Mesenchymal stem cell (in vitro differentiated cells and primary cell): ENCODE measurements at regions not wholly inside any gene's neighbourhood (a gene's known extent, or its start where the extent isn't known, plus 50 kb on each side); places are given as distances from the start of the nearest gene placed in this dataset.

Experiments
- DNase-seq: peaks from one replicate; pipeline ENCODE4 v3.0.0-alpha.2; 2013
- H2AFZ ChIP-seq: one replicate; pipeline ENCODE4 v1.6.1; 2013; ENCODE audit warnings: low read depth, mild to moderate bottlenecking, control low read depth, inconsistent platforms, low read length, moderate library complexity
- H2AK5ac ChIP-seq: 2 replicates; pipeline ENCODE4 v1.6.1; 2013; ENCODE audit warnings: low read length, moderate library complexity, mild to moderate bottlenecking, inconsistent platforms; ENCODE audit not compliant: severe bottlenecking
- H2BK120ac ChIP-seq: one replicate; pipeline ENCODE4 v1.6.1; 2013; ENCODE audit warnings: low read depth, mild to moderate bottlenecking, inconsistent platforms, low read length, moderate library complexity
- H2BK12ac ChIP-seq, 2 experiments: one replicate each; pipeline ENCODE4 v1.6.1; 2013; ENCODE audit warnings: inconsistent platforms in 2 of 2, low read length in 2 of 2, mild to moderate bottlenecking in 2 of 2, moderate library complexity in 2 of 2, control low read depth in 1 of 2
- H2BK15ac ChIP-seq: one replicate; pipeline ENCODE4 v1.6.1; 2013; ENCODE audit warnings: mild to moderate bottlenecking, low read depth, inconsistent platforms; ENCODE audit not compliant: poor library complexity, severe bottlenecking
- H2BK5ac ChIP-seq: 2 replicates; pipeline ENCODE4 v1.6.1; 2013; ENCODE audit warnings: low read depth, mild to moderate bottlenecking, low read length, control low read depth, inconsistent platforms; ENCODE audit not compliant: poor library complexity, severe bottlenecking
- H3K14ac ChIP-seq, 2 experiments: one replicate each; pipeline ENCODE4 v1.6.1; 2013; ENCODE audit warnings: inconsistent platforms in 2 of 2, low read length in 2 of 2, control low read depth in 1 of 2, mild to moderate bottlenecking in 1 of 2, moderate library complexity in 1 of 2
- H3K18ac ChIP-seq, 2 experiments: one replicate each; pipeline ENCODE4 v1.6.1; 2013; ENCODE audit warnings: inconsistent platforms in 2 of 2, low read length in 2 of 2, control low read depth in 1 of 2, low read depth in 1 of 2, mild to moderate bottlenecking in 1 of 2
- H3K23ac ChIP-seq, 2 experiments: one replicate each; pipeline ENCODE4 v1.6.1; 2013; ENCODE audit warnings: inconsistent platforms in 2 of 2, low read length in 2 of 2, mild to moderate bottlenecking in 2 of 2, moderate library complexity in 2 of 2, control low read depth in 1 of 2
- H3K27ac ChIP-seq: 2 replicates; pipeline ENCODE4 v1.5.1; 2013; ENCODE audit warnings: mild to moderate bottlenecking, moderate library complexity, low read length, control low read depth, inconsistent platforms; ENCODE audit not compliant: poor library complexity, severe bottlenecking
- H3K27me3 ChIP-seq, 2 experiments: 2 replicates each; pipeline versions ENCODE4 v1.6.1 to v1.7.0; 2013; ENCODE audit warnings: low read length in 2 of 2, mild to moderate bottlenecking in 2 of 2, moderate library complexity in 2 of 2, control low read depth in 1 of 2, inconsistent platforms in 1 of 2; ENCODE audit not compliant: control insufficient read depth in 1 of 2, insufficient read depth in 1 of 2
- H3K36me3 ChIP-seq, 2 experiments: 2 replicates each; pipeline versions ENCODE4 v1.6.1 to v1.7.0; 2013; ENCODE audit warnings: low read length in 2 of 2, control low read depth in 1 of 2, inconsistent platforms in 1 of 2, low read depth in 1 of 2, mild to moderate bottlenecking in 1 of 2; ENCODE audit not compliant: insufficient read depth in 2 of 2, control insufficient read depth in 1 of 2
- H3K4ac ChIP-seq, 2 experiments: one replicate each; pipeline ENCODE4 v1.6.1; 2013; ENCODE audit warnings: inconsistent platforms in 2 of 2, low read length in 2 of 2, mild to moderate bottlenecking in 2 of 2, moderate library complexity in 2 of 2, control low read depth in 1 of 2, low read depth in 1 of 2
- H3K4me1 ChIP-seq: 2 replicates; pipeline ENCODE4 v1.6.1; 2013; ENCODE audit warnings: low read depth, low read length, control low read depth; ENCODE audit not compliant: control insufficient read depth, insufficient read depth
- H3K4me2 ChIP-seq: 2 replicates; pipeline ENCODE4 v1.6.1; 2013; ENCODE audit warnings: low read length, mild to moderate bottlenecking, inconsistent platforms; ENCODE audit not compliant: poor library complexity, severe bottlenecking
- H3K4me3 ChIP-seq, 2 experiments: 2 replicates each; pipeline versions ENCODE4 v1.5.1 to v1.7.0; 2013; ENCODE audit warnings: low read length in 2 of 2, mild to moderate bottlenecking in 2 of 2, control low read depth in 1 of 2, low read depth in 1 of 2; ENCODE audit not compliant: insufficient read depth in 1 of 2
- H3K79me1 ChIP-seq: replicated peaks from 2 replicates; pipeline ENCODE4 v1.6.1; 2013; ENCODE audit warnings: mild to moderate bottlenecking, control low read depth, low read length, inconsistent platforms; ENCODE audit not compliant: poor library complexity, severe bottlenecking
- H3K9ac ChIP-seq: 2 replicates; pipeline ENCODE4 v1.7.0; 2013; ENCODE audit warnings: mild to moderate bottlenecking, low read length, moderate library complexity
- H3K9me3 ChIP-seq: 2 replicates; pipeline ENCODE4 v1.7.0; 2013; ENCODE audit warnings: mild to moderate bottlenecking, low read length; ENCODE audit not compliant: control insufficient read depth
- H4K8ac ChIP-seq: one replicate; pipeline ENCODE4 v1.6.1; 2013; ENCODE audit warnings: inconsistent platforms, mild to moderate bottlenecking, low read length, moderate library complexity
- H4K91ac ChIP-seq: one replicate; pipeline ENCODE4 v1.6.1; 2013; ENCODE audit warnings: mild to moderate bottlenecking, low read length, inconsistent platforms
- WGBS: methylation state at CpG from one replicate; pipeline ENCODE4 v1.1.7; 2013; ENCODE audit warnings: mixed read lengths; 5-methylcytosine and 5-hydroxymethylcytosine counted together

DNA sequence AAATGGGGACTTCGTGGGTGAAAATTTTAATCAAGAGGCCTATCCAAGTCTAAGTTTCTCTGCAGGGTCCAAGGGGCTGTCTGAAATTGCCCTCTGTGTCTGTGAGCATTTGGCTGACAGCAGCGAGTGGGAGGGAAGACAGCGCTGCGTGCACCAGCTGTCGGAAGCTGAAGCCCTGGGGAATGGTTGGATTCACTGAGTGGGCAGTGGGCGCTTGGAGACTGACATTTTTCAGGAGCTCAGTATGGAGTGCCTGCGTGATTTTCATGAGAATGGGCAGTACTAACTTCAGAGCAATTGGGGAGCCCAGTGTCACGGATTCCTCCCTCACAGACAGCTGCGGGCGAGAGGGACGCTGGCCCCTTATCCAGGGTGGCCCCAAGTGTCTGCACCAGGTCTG is 388.8 kb upstream of the B3GAT1 start:
- H2AK5ac ChIP-seq, result no peak overlapping the region
- H3K4me3 ChIP-seq, result no peak overlapping the region
- no peak overlapping the region for H3K9ac ChIP-seq
- H2BK120ac ChIP-seq, result no peak overlapping the region
- no peak overlapping the region for H4K8ac ChIP-seq
- no peaks in the 10 kb centered on the region for H3K4me1 ChIP-seq
- H3K4ac ChIP-seq, result no peak overlapping the region
- no peak overlapping the region for H2BK5ac ChIP-seq
- no peak overlapping the region for H3K27ac ChIP-seq
- no peaks in the 10 kb centered on the region for H3K9me3 ChIP-seq
- DNase-seq, result no peak
- H3K79me1 ChIP-seq, result no peaks in the 10 kb centered on the region
- H3K27me3 ChIP-seq, result peaks cover 0 to 3% of the 10 kb centered on the region in 2 experiments
- H3K18ac ChIP-seq, result no peak overlapping the region
- no peak overlapping the region for H4K91ac ChIP-seq
- H3K4me2 ChIP-seq, result no peak overlapping the region
- H2AFZ ChIP-seq, result no peak overlapping the region
- no peak overlapping the region for H3K14ac ChIP-seq
- H3K23ac ChIP-seq, result no peak overlapping the region
- H3K36me3 ChIP-seq, result no peaks in the 10 kb centered on the region
- H2BK15ac ChIP-seq, result no peak overlapping the region
- 77% methylated on average over 11 of the region's 11 CpGs for WGBS
- no peak overlapping the region for H2BK12ac ChIP-seq

DNA sequence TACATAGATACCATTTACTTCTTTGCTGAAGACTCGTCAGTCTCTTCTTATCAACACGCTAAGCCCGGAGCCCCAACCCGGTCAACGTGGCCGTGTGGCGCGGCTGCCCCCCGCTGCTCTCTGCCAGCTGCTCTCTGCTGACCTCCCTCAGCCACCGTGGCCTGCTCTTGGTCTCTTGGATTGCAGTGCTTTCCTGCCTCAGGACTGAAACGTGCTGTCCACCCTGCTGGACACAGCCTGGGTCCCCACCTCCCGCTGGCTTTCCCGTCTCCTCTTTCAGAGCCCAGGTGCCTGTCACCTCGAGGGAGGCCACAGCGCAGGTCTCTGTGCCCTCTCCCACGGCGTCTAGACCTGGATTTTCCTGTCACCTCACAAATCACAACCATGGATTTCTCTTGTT is 388.1 kb upstream of the B3GAT1 start:
- Histone ChIP-seq H3K4me1 (no peaks in the 10 kb centered on the region), H3K36me3 (no peaks in the 10 kb centered on the region), H3K9ac (no peak overlapping the region), H3K27ac (no peak overlapping the region), H2BK15ac (no peak overlapping the region), H2BK5ac (no peak overlapping the region), H3K4me2 (no peak overlapping the region), H4K8ac (no peak overlapping the region), H3K4me3 (no peak overlapping the region), H3K18ac (no peak overlapping the region), H3K14ac (no peak overlapping the region), H2BK12ac (no peak overlapping the region), H3K4ac (no peak overlapping the region), H3K23ac (no peak overlapping the region), H3K27me3 (peaks cover 0 to 3% of the 10 kb centered on the region in 2 experiments), H4K91ac (no peak overlapping the region), H3K79me1 (no peaks in the 10 kb centered on the region), H2BK120ac (no peak overlapping the region), H3K9me3 (no peaks in the 10 kb centered on the region), H2AK5ac (no peak overlapping the region), H2AFZ (no peak overlapping the region)
- WGBS, result 77% methylated on average over 14 of the region's 17 CpGs
- DNase-seq, result no peak

DNA sequence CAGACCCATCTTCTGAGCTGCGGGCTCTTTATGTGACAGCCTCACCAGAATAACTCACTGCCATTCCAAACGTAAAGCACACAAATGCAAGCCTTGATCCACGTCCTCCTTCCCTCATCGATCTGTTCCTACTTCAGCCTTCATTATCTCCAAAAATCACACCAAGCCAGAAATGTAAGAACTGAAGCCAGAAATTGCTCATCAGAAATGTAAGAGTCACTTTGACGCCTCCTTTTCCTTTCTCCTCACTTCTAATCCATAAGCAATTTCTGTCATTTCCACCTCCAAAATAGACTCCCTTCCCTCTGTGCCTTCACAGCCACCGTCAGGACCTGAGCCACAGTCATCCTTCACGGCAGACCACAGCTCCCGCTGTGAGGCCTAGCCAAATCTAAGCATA is 387.3 kb upstream of the B3GAT1 start:
- no peak overlapping the region for H2BK5ac ChIP-seq
- H3K27me3 ChIP-seq, result peaks cover 0 to 3% of the 10 kb centered on the region in 2 experiments
- H4K8ac ChIP-seq, result no peak overlapping the region
- no peak overlapping the region for H2AFZ ChIP-seq
- H2BK12ac ChIP-seq, result no peak overlapping the region
- H3K23ac ChIP-seq, result no peak overlapping the region
- H3K14ac ChIP-seq, result no peak overlapping the region
- no peak overlapping the region for H4K91ac ChIP-seq
- no peak for DNase-seq
- H3K79me1 ChIP-seq, result no peaks in the 10 kb centered on the region
- H2AK5ac ChIP-seq, result no peak overlapping the region
- H3K4me2 ChIP-seq, result no peak overlapping the region
- no peaks in the 10 kb centered on the region for H3K9me3 ChIP-seq
- no peak overlapping the region for H2BK15ac ChIP-seq
- H3K4me3 ChIP-seq, result no peak overlapping the region
- 74% methylated on average over 8 of the region's 8 CpGs for WGBS
- no peaks in the 10 kb centered on the region for H3K36me3 ChIP-seq
- no peaks in the 10 kb centered on the region for H3K4me1 ChIP-seq
- no peak overlapping the region for H3K27ac ChIP-seq
- no peak overlapping the region for H3K9ac ChIP-seq
- H2BK120ac ChIP-seq, result no peak overlapping the region
- H3K4ac ChIP-seq, result no peak overlapping the region
- H3K18ac ChIP-seq, result no peak overlapping the region

DNA sequence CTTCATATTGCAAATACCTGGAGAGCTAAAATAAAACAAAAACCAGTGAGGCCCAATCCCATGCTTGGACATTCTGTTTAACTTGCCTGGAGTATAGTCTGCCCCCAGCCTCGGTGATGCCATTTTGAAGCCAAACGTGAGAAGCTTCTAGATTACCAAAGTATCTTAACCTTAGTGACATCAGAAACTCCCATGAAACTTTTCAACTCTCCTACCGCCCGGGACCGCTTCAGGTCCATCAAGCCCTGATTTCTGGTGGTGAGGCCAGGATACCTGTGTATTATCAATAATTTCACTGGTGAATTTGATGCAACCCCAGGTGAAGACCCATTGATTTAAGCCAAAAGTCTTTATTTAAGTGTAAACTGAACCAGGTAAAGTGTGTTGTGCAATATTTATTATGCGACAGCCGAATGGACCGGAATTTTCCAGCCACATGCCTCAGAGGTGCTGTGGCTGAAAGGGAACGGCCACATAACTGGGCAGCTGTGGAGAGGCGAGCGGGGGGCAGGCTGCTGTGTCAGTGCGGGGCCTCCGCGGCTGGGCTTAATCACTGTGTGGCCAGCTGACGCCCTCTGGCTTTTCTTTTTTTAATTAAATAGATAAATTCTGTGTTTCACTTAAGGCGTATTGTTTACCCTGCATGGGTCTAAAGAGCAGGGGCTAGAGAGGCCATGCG is 385.5 kb upstream of the B3GAT1 start:
- no peak overlapping the region for H4K8ac ChIP-seq

More for the DNA sequence above, 385.5 kb upstream of the B3GAT1 start:
- Histone ChIP-seq H3K36me3 (no peaks in the 10 kb centered on the region), H2BK15ac (no peak overlapping the region), H2AK5ac (no peak overlapping the region), H3K4me2 (no peak overlapping the region), H2BK5ac (no peak overlapping the region), H3K9me3 (no peaks in the 10 kb centered on the region), H2BK120ac (no peak overlapping the region), H3K79me1 (no peaks in the 10 kb centered on the region), H3K18ac (no peak overlapping the region), H3K27ac (no peak overlapping the region), H3K23ac (no peak overlapping the region), H3K14ac (no peak overlapping the region), H3K4me3 (no peak overlapping the region), H2AFZ (no peak overlapping the region), H3K4ac (no peak overlapping the region), H3K9ac (no peak overlapping the region), H4K91ac (no peak overlapping the region), H2BK12ac (no peak overlapping the region), H3K27me3 (peaks cover 0 to 4% of the 10 kb centered on the region in 2 experiments), H3K4me1 (no peaks in the 10 kb centered on the region)
- DNase-seq, result no peak
- WGBS, result 92% methylated on average over 17 of the region's 17 CpGs
